ENCODE measurements at regions not wholly inside any gene's neighbourhood (a gene's known extent, or its start where the extent isn't known, plus 50 kb on each side); places are given as distances from the start of the nearest gene placed in this dataset.
"Not testable (repeated sequence)": the region's sequence is repeated elsewhere in the genome, so short reads cannot be mapped to it uniquely, and the experiment has no call there.

GRCh38 chr7:34225193-34225592 lies 319.9 kb downstream of the BMPER start:
- Histone ChIP-seq H3K9me3 (no peaks in the 10 kb centered on the region), H3K4me1 (no peaks in the 10 kb centered on the region), H3K27me3 (no peaks in the 10 kb centered on the region), H3K4me3 (no peak overlapping the region), H3K27ac (no peak overlapping the region), H3K36me3 (no peaks in the 10 kb centered on the region)
- TF ChIP-seq POLR2A (IDR thresholded peaks at IDR 0.05) (no peak), POLR2AphosphoS5 (IDR thresholded peaks at IDR 0.05) (no peak), CTCF (IDR thresholded peaks at IDR 0.05) (no peak), EP300 (IDR thresholded peaks at IDR 0.05; ENCODE audit: low read depth) (no peak)
- in situ Hi-C loops (cut with MboI; ENCODE audit: low pct_ligation_motif_present in 1 of 4, low pct_unique_long_range_greater_than_20kb in 1 of 4, low sequenced_read_pairs in 3 of 4), result no loop called here
- intact Hi-C loops (cut with DNase I; ENCODE audit: low total_unique reads), result no loop called here
- DNase-seq, result no peak
- 64 to 74% methylated on average over 5 of the region's 5 CpGs for WGBS, 2 donors (ENCODE audit: low coverage in 1 of 2)

DNA sequence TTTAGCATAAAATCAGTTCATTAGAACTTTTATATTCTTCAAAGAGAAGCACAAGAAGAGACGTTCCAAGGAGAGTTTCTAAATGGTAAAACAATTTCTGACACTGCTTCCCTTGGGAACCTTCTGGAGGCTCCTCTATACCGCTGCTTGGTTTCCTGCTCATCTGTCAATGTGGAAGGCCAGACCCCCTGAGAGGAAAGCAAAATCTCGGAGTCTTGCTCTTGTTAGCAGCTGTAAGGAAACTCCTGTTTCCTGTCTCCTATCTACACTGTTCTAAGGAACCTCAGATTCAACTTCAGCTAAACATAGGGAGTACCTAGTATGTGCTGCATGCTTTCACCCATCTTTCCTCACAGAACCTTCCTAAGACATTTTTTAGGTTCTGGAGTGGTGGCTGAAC lies 322.2 kb downstream of the BMPER start:
- no peak overlapping the region for H3K4me3 ChIP-seq
- H3K4me1 ChIP-seq, result no peaks in the 10 kb centered on the region
- H3K27me3 ChIP-seq, result no peaks in the 10 kb centered on the region
- H3K36me3 ChIP-seq, result no peaks in the 10 kb centered on the region
- H3K9me3 ChIP-seq, result no peaks in the 10 kb centered on the region
- no peak for DNase-seq
- intact Hi-C loops (cut with DNase I; ENCODE audit: low total_unique reads) (no loop called here), in situ Hi-C loops (cut with MboI; ENCODE audit: low pct_ligation_motif_present in 1 of 4, low pct_unique_long_range_greater_than_20kb in 1 of 4, low sequenced_read_pairs in 3 of 4) (no loop called here)
- TF ChIP-seq CTCF (IDR thresholded peaks at IDR 0.05) (no peak), EP300 (IDR thresholded peaks at IDR 0.05; ENCODE audit: low read depth) (no peak), POLR2AphosphoS5 (IDR thresholded peaks at IDR 0.05) (no peak), POLR2A (IDR thresholded peaks at IDR 0.05) (no peak)
- 28 to 39% methylated on average over 3 of the region's 3 CpGs for WGBS, 2 donors (ENCODE audit: low coverage in 1 of 2)
- no peak overlapping the region for H3K27ac ChIP-seq

DNA sequence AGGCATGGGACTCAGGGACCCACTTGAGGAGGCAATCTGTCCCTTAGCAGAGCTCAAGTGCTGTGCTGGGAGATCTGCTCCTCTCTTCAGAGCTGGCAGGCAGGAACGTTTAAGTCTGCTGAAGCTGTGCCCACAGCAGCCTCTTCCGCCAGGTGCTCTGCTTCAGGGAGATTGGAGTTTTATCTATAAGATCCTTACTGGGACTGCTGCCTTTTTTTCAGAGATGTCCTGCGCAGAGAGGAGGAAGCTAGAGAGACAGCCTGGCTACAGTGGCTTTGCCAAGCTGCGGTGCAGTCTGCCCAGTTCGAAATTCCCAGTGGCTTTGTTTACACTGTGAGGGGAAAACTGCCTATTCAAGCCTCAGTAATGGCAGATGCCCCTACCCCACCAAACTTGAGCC lies 329.8 kb downstream of the BMPER start:
- 76% methylated on average over 5 of the region's 5 CpGs; no CpG with 5 or more reads in 1 of the 2 donors for WGBS, 2 donors (ENCODE audit: low coverage in 1 of 2)
- DNase-seq; H3K27ac ChIP-seq; H3K9me3 ChIP-seq; H3K27me3 ChIP-seq; H3K36me3 ChIP-seq; H3K4me1 ChIP-seq; in situ Hi-C loops (cut with MboI; ENCODE audit: low pct_ligation_motif_present in 1 of 4, low pct_unique_long_range_greater_than_20kb in 1 of 4, low sequenced_read_pairs in 3 of 4); H3K4me3 ChIP-seq; intact Hi-C loops (cut with DNase I; ENCODE audit: low total_unique reads): not testable (repeated sequence)

DNA sequence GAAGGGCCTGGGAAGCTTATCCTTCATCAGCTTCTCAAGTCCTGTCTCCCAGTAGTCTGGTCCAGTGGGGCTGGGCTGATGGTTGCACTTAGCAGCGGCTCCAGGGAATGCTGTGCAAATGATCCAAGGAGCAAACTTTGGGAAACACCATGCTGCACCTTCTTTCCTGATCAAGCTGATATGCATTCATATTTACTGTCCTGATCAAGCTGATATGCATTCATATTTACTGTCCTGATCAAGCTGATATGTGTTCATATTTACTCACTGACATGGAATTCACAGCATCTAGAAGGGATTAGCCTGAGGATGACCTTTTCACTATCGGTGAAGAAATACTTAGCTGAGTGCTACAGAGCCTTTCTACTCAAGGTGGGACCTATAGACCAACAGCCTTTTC lies 330.7 kb downstream of the BMPER start:
- no peak for TF ChIP-seq POLR2A (IDR thresholded peaks at IDR 0.05)
- TF ChIP-seq POLR2AphosphoS5 (IDR thresholded peaks at IDR 0.05), result no peak
- TF ChIP-seq CTCF (IDR thresholded peaks at IDR 0.05), result no peak
- no peak for TF ChIP-seq EP300 (IDR thresholded peaks at IDR 0.05; ENCODE audit: low read depth)
- Histone ChIP-seq H3K27me3 (no peaks in the 10 kb centered on the region), H3K36me3 (no peaks in the 10 kb centered on the region), H3K4me1 (peaks cover 0 to 3% (median 0%) of the 10 kb centered on the region in 4 donors), H3K4me3 (no peak overlapping the region), H3K9me3 (no peaks in the 10 kb centered on the region), H3K27ac (no peak overlapping the region)
- in situ Hi-C loops (cut with MboI; ENCODE audit: low pct_ligation_motif_present in 1 of 4, low pct_unique_long_range_greater_than_20kb in 1 of 4, low sequenced_read_pairs in 3 of 4), result no loop called here
- intact Hi-C loops (cut with DNase I; ENCODE audit: low total_unique reads), result no loop called here
- WGBS, 2 donors (ENCODE audit: low coverage in 1 of 2), result 87% methylated on average over 2 of the region's 2 CpGs; no CpG with 5 or more reads in 1 of the 2 donors
- DNase-seq, result no peak

GRCh38 chr7:34236839-34237492 lies 331.6 kb downstream of the BMPER start:
- H3K4me3 ChIP-seq, result no peak overlapping the region
- in situ Hi-C loops (cut with MboI; ENCODE audit: low pct_ligation_motif_present in 1 of 4, low pct_unique_long_range_greater_than_20kb in 1 of 4, low sequenced_read_pairs in 3 of 4) (no loop called here), intact Hi-C loops (cut with DNase I; ENCODE audit: low total_unique reads) (no loop called here)
- H3K27ac ChIP-seq, result no peak overlapping the region
- H3K36me3 ChIP-seq, result no peaks in the 10 kb centered on the region
- peaks cover 0 to 3% (median 0%) of the 10 kb centered on the region in 4 donors for H3K4me1 ChIP-seq
- H3K27me3 ChIP-seq, result no peaks in the 10 kb centered on the region
- no peak for TF ChIP-seq EP300 (IDR thresholded peaks at IDR 0.05; ENCODE audit: low read depth)
- no peak for TF ChIP-seq CTCF (IDR thresholded peaks at IDR 0.05)
- no peak for TF ChIP-seq POLR2A (IDR thresholded peaks at IDR 0.05)
- TF ChIP-seq POLR2AphosphoS5 (IDR thresholded peaks at IDR 0.05), result no peak
- WGBS, 2 donors (ENCODE audit: low coverage in 1 of 2), result 44 to 61% methylated on average over 2 of the region's 2 CpGs
- no peaks in the 10 kb centered on the region for H3K9me3 ChIP-seq
- no peak for DNase-seq

Data from transverse colon (tissue), 4 donors.